ENCODE measurements at regions not wholly inside any gene's neighbourhood (a gene's known extent, or its start where the extent isn't known, plus 50 kb on each side); places are given as distances from the start of the nearest gene placed in this dataset.

DNA sequence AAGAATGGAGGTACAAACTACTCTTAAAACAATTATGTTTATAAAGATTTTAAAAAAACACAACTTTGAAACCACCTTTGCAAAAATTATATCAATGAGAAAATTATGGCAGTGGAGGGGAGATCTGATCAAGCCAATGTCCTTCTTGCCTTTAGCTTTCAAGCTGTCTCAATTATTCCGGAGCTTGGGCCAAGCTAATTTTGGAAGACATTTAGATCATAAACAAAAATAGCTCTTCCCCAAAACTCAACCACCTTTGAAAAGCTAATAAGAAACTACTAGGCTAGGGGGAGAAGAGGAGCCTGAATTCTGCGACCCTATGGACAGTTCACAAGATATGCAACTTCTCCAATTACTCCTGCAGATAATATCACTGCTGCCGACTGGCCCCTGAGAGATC lies 263.3 kb downstream of the ICE1 start:
- TF ChIP-seq, protein P1, sequence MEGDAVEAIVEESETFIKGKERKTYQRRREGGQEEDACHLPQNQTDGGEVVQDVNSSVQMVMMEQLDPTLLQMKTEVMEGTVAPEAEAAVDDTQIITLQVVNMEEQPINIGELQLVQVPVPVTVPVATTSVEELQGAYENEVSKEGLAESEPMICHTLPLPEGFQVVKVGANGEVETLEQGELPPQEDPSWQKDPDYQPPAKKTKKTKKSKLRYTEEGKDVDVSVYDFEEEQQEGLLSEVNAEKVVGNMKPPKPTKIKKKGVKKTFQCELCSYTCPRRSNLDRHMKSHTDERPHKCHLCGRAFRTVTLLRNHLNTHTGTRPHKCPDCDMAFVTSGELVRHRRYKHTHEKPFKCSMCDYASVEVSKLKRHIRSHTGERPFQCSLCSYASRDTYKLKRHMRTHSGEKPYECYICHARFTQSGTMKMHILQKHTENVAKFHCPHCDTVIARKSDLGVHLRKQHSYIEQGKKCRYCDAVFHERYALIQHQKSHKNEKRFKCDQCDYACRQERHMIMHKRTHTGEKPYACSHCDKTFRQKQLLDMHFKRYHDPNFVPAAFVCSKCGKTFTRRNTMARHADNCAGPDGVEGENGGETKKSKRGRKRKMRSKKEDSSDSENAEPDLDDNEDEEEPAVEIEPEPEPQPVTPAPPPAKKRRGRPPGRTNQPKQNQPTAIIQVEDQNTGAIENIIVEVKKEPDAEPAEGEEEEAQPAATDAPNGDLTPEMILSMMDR (IDR thresholded peaks at IDR 0.05), result no peak
- TF ChIP-seq POLR2A (IDR thresholded peaks at IDR 0.05), result no peak

Data from thyroid gland (tissue), 4 donors.